Trophoblast cell (in vitro differentiated cells and primary cell): ENCODE measurements at regions not wholly inside any gene's neighbourhood (a gene's known extent, or its start where the extent isn't known, plus 50 kb on each side); places are given as distances from the start of the nearest gene placed in this dataset.

ENCODE experiments used
- DNase-seq, 2 donors: peaks; one replicate each; pipeline ENCODE4 v3.0.0-alpha.2; 2016
- H2AFZ ChIP-seq: 2 replicates; pipeline ENCODE4 v1.6.1; 2013; ENCODE audit warnings: low read length, moderate library complexity, mild to moderate bottlenecking; ENCODE audit not compliant: insufficient read depth, poor library complexity
- H2AK5ac ChIP-seq: 2 replicates; pipeline ENCODE4 v1.6.1; 2013; ENCODE audit warnings: mild to moderate bottlenecking, low read length
- H2BK120ac ChIP-seq: 2 replicates; pipeline ENCODE4 v1.6.1; 2013; ENCODE audit warnings: low read length, mild to moderate bottlenecking, moderate library complexity; ENCODE audit not compliant: insufficient read depth, poor library complexity
- H2BK12ac ChIP-seq: 2 replicates; pipeline ENCODE4 v1.6.1; 2013; ENCODE audit warnings: mild to moderate bottlenecking, low read length, moderate library complexity
- H2BK5ac ChIP-seq: 2 replicates; pipeline ENCODE4 v1.6.1; 2013; ENCODE audit warnings: low read length, low read depth, moderate library complexity, mild to moderate bottlenecking; ENCODE audit not compliant: poor library complexity
- H3K14ac ChIP-seq: 2 replicates; pipeline ENCODE4 v1.6.1; 2013; ENCODE audit warnings: mild to moderate bottlenecking, low read length
- H3K18ac ChIP-seq: 2 replicates; pipeline ENCODE4 v1.6.1; 2013; ENCODE audit warnings: mild to moderate bottlenecking, low read length
- H3K23ac ChIP-seq: 2 replicates; pipeline ENCODE4 v1.6.1; 2013; ENCODE audit warnings: low read length
- H3K27ac ChIP-seq: 2 replicates; pipeline ENCODE4 v1.5.1; 2013; ENCODE audit warnings: low read depth, mild to moderate bottlenecking, inconsistent platforms, low read length, moderate library complexity
- H3K27me3 ChIP-seq: 2 replicates; pipeline ENCODE4 v1.6.1; 2013; ENCODE audit warnings: inconsistent platforms, mild to moderate bottlenecking, low read length, moderate library complexity; ENCODE audit not compliant: insufficient read depth
- H3K36me3 ChIP-seq, 2 experiments: 1 replicate in 1 of 2; 2 replicates in 1 of 2; pipeline ENCODE4 v1.6.1; 2013; ENCODE audit warnings: low read length in 2 of 2, mild to moderate bottlenecking in 2 of 2, moderate library complexity in 1 of 2; ENCODE audit not compliant: insufficient read depth in 2 of 2, control insufficient read depth in 1 of 2
- H3K4ac ChIP-seq: 2 replicates; pipeline ENCODE4 v1.6.1; 2013; ENCODE audit warnings: low read depth, mild to moderate bottlenecking, low read length, moderate library complexity
- H3K4me1 ChIP-seq, 2 experiments: 1 replicate in 1 of 2; 2 replicates in 1 of 2; pipeline ENCODE4 v1.6.1; 2013; ENCODE audit warnings: low read length in 2 of 2, mild to moderate bottlenecking in 2 of 2, moderate library complexity in 1 of 2; ENCODE audit not compliant: insufficient read depth in 2 of 2, control insufficient read depth in 1 of 2
- H3K4me2 ChIP-seq: 2 replicates; pipeline ENCODE4 v1.6.1; 2013; ENCODE audit warnings: inconsistent platforms, mild to moderate bottlenecking, low read length, moderate library complexity
- H3K4me3 ChIP-seq: 2 replicates; pipeline ENCODE4 v1.5.1; 2013; ENCODE audit warnings: mild to moderate bottlenecking, low read depth, low read length, inconsistent platforms
- H3K79me1 ChIP-seq: one replicate; pipeline ENCODE4 v1.6.1; 2013; ENCODE audit warnings: low read length
- H3K79me2 ChIP-seq: 2 replicates; pipeline ENCODE4 v1.6.1; 2013; ENCODE audit warnings: low read length, mild to moderate bottlenecking; ENCODE audit not compliant: control insufficient read depth, insufficient read depth, poor library complexity
- H3K9ac ChIP-seq: 2 replicates; pipeline ENCODE4 v1.6.1; 2013; ENCODE audit warnings: mild to moderate bottlenecking, low read length
- H3K9me3 ChIP-seq: 2 replicates; pipeline ENCODE4 v1.6.1; 2013; ENCODE audit warnings: low read depth, mild to moderate bottlenecking, control low read depth, inconsistent platforms, low read length; ENCODE audit not compliant: insufficient read depth
- H4K12ac ChIP-seq: 2 replicates; pipeline ENCODE4 v1.6.1; 2013; ENCODE audit warnings: low read depth, mild to moderate bottlenecking, low read length, moderate library complexity
- H4K8ac ChIP-seq: 2 replicates; pipeline ENCODE4 v1.6.1; 2013; ENCODE audit warnings: low read depth, mild to moderate bottlenecking, low read length, moderate library complexity
- H4K91ac ChIP-seq: one replicate; pipeline ENCODE4 v1.6.1; 2013; ENCODE audit warnings: low read depth, mild to moderate bottlenecking, low read length, moderate library complexity
- WGBS: extraction: QIAGEN DNeasy Blood & Tissue Kit; methylation state at CpG from one replicate; pipeline ENCODE4 v1.1.7; 2013; ENCODE audit warnings: missing lambda C conversion rate; ENCODE audit not compliant: insufficient read length, insufficient coverage; ENCODE audit errors: extremely low coverage; 5-methylcytosine and 5-hydroxymethylcytosine counted together

DNA sequence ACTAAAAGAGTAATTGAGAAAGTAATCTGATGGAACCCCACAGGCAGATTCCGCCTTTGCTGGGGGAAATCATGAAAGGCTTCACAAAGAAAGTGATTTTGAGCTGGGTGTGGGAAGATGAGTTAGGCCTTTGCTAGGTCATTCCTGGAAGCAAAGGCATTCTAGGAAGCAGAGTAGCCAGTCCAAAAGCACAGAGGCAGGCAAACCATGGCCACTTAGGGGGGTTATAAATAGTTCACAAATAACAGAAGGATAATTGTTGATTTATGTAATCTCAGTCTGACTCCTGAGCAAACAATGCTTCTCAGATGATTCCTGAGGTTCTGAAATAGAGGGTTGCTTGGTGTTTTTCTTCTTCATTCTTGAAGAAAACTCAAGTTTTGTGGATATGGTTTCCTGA is 576.3 kb downstream of the NTRK3 start:
- DNase-seq: no peak
- Histone ChIP-seq H3K79me1 (no peaks in the 10 kb centered on the region), H3K23ac (no peak overlapping the region), H2BK5ac (no peak overlapping the region), H4K8ac (no peak overlapping the region), H2AK5ac (no peak overlapping the region), H3K18ac (no peak overlapping the region), H3K4ac (no peak overlapping the region), H4K91ac (no peak overlapping the region), H3K9me3 (no peaks in the 10 kb centered on the region), H3K27ac (no peak overlapping the region), H2BK12ac (no peak overlapping the region), H3K27me3 (no peaks in the 10 kb centered on the region), H3K14ac (no peak overlapping the region), H3K36me3 (no peaks in the 10 kb centered on the region), H3K9ac (no peak overlapping the region), H3K4me2 (no peak overlapping the region), H3K4me1 (no peaks in the 10 kb centered on the region), H2AFZ (no peak overlapping the region), H4K12ac (no peak overlapping the region), H3K79me2 (no peaks in the 10 kb centered on the region), H3K4me3 (no peak overlapping the region), H2BK120ac (no peak overlapping the region)
- no CpG with 5 or more reads among the region's 1 CpG for WGBS

DNA sequence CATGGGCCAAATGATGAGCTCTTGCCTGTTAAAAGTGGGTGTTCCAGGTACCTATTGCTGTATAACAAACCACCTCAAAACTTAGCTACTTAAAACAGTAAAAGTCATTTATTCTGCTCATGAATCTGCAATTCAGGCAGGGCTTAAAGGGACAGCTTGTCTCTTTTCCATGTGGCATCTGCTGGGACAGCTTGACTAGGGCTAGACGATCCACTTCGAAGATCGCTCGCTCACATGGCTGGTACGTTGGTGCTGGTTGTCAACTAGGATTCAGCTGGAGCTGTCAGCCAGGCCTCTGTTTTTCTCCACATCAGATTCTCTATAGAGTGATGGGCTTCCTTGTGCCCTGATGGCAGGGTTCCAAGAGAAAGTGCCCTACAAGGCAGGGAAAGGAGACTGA is 581.3 kb downstream of the NTRK3 start:
- Histone ChIP-seq H3K9ac (no peak overlapping the region), H3K18ac (no peak overlapping the region), H3K4me2 (no peak overlapping the region), H3K79me2 (no peaks in the 10 kb centered on the region), H3K9me3 (no peaks in the 10 kb centered on the region), H3K4me1 (no peaks in the 10 kb centered on the region), H4K91ac (no peak overlapping the region), H4K12ac (no peak overlapping the region), H3K79me1 (no peaks in the 10 kb centered on the region), H2BK12ac (no peak overlapping the region), H2BK5ac (no peak overlapping the region), H4K8ac (no peak overlapping the region), H2BK120ac (no peak overlapping the region), H3K36me3 (no peaks in the 10 kb centered on the region), H3K27ac (no peak overlapping the region), H3K27me3 (no peaks in the 10 kb centered on the region), H3K23ac (no peak overlapping the region), H3K14ac (no peak overlapping the region), H3K4me3 (no peak overlapping the region), H2AK5ac (no peak overlapping the region), H2AFZ (no peak overlapping the region), H3K4ac (no peak overlapping the region)
- no CpG with 5 or more reads among the region's 5 CpGs for WGBS
- DNase-seq: no peak

- H3K9me3 ChIP-seq: no peaks in the 10 kb centered on the region
- no peak overlapping the region for H2BK120ac ChIP-seq
- H3K27ac ChIP-seq: no peak overlapping the region
- WGBS: no CpG with 5 or more reads among the region's 8 CpGs
- H3K4me3 ChIP-seq: no peak overlapping the region
- H3K18ac ChIP-seq: no peak overlapping the region
- no peak overlapping the region for H4K8ac ChIP-seq
- no peaks in the 10 kb centered on the region for H3K27me3 ChIP-seq
- H3K36me3 ChIP-seq: no peaks in the 10 kb centered on the region
- no peak overlapping the region for H4K12ac ChIP-seq
- no peak overlapping the region for H2AK5ac ChIP-seq
- H3K4ac ChIP-seq: no peak overlapping the region
- H3K23ac ChIP-seq: no peak overlapping the region
- H3K4me1 ChIP-seq: no peaks in the 10 kb centered on the region
- H3K9ac ChIP-seq: no peak overlapping the region
- H3K79me1 ChIP-seq: no peaks in the 10 kb centered on the region
- no peaks in the 10 kb centered on the region for H3K79me2 ChIP-seq
- H3K14ac ChIP-seq: no peak overlapping the region
- peak in 1 of 2 donors; percentile 26 for DNase-seq
- no peak overlapping the region for H2AFZ ChIP-seq
- H4K91ac ChIP-seq: no peak overlapping the region
- no peak overlapping the region for H3K4me2 ChIP-seq
- H2BK5ac ChIP-seq: no peak overlapping the region
- H2BK12ac ChIP-seq: no peak overlapping the region
Measured at GRCh38 chr15:87672309-87673288, 583.9 kb downstream of the NTRK3 start.

DNA sequence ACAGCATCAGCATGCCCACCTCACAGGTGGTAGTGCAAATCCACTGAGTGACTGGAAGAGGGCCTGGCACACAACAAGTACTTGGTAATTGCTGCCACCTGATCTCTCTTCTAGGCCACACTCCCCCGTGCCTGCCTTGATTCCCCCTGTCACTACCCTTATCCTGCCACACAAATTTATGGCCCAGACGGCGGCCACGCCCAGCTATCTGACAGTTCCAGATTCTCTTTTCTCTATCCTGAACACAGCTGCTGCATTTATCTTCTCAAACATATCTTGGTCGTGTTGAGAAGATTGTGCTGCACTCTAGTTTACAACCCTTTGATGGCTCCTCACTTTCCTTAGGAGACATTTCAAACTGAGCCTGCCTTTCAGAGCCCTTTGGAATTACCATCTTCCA is 585.2 kb downstream of the NTRK3 start:
- H4K8ac ChIP-seq: no peak overlapping the region
- H2BK5ac ChIP-seq: no peak overlapping the region
- no peak overlapping the region for H3K18ac ChIP-seq
- H3K9ac ChIP-seq: no peak overlapping the region
- H2AK5ac ChIP-seq: no peak overlapping the region
- no peaks in the 10 kb centered on the region for H3K36me3 ChIP-seq
- no peak overlapping the region for H3K14ac ChIP-seq
- no peaks in the 10 kb centered on the region for H3K79me1 ChIP-seq
- H2BK120ac ChIP-seq: no peak overlapping the region
- no peaks in the 10 kb centered on the region for H3K9me3 ChIP-seq
- H3K79me2 ChIP-seq: no peaks in the 10 kb centered on the region
- H3K23ac ChIP-seq: no peak overlapping the region
- no peak overlapping the region for H3K4ac ChIP-seq
- no peak overlapping the region for H3K4me3 ChIP-seq
- no peak overlapping the region for H2AFZ ChIP-seq
- H4K91ac ChIP-seq: no peak overlapping the region
- H2BK12ac ChIP-seq: no peak overlapping the region
- H3K27ac ChIP-seq: no peak overlapping the region
- H4K12ac ChIP-seq: no peak overlapping the region
- no peak for DNase-seq
- no CpG with 5 or more reads among the region's 5 CpGs for WGBS
- H3K27me3 ChIP-seq: no peaks in the 10 kb centered on the region
- no peak overlapping the region for H3K4me2 ChIP-seq
- H3K4me1 ChIP-seq: no peaks in the 10 kb centered on the region
